Chondrocyte (in vitro differentiated cells): ENCODE measurements at regions not wholly inside any gene's neighbourhood (a gene's known extent, or its start where the extent isn't known, plus 50 kb on each side); places are given as distances from the start of the nearest gene placed in this dataset.

ENCODE experiments used
- DNase-seq: peaks from one replicate; pipeline ENCODE4 v3.0.0; 2021; ENCODE audit warnings: mixed read lengths, low spot score
- H3K27ac Mint-ChIP-seq: one replicate; pipeline ENCODE4 v1.8.0; 2021; ENCODE audit warnings: mild to moderate bottlenecking, moderate library complexity, mixed read lengths; ENCODE audit not compliant: unreplicated experiment
- H3K27me3 Mint-ChIP-seq: 2 replicates; pipeline ENCODE4 v1.8.0; 2021; ENCODE audit warnings: low read depth, mixed read lengths
- H3K36me3 Mint-ChIP-seq: 2 replicates; pipeline ENCODE4 v1.8.0; 2021; ENCODE audit warnings: low read depth, mixed read lengths
- H3K4me1 Mint-ChIP-seq: 2 replicates; pipeline ENCODE4 v1.8.0; 2021; ENCODE audit warnings: low read depth, mild to moderate bottlenecking, mixed read lengths
- H3K4me3 Mint-ChIP-seq: one replicate; pipeline ENCODE4 v1.8.0; 2021; ENCODE audit warnings: mild to moderate bottlenecking, moderate library complexity, mixed read lengths; ENCODE audit not compliant: unreplicated experiment
- H3K9me3 Mint-ChIP-seq: 2 replicates; pipeline ENCODE4 v1.8.0; 2021; ENCODE audit warnings: low read depth, mixed read lengths
- TF ChIP-seq, protein P1 (sequence below): fragments of 200-600 bp; sonication (generic); IDR thresholded peaks from 2 replicates; pipeline ENCODE4 v1.5.0; 2021; ENCODE audit warnings: antibody characterized with exemption, mild to moderate bottlenecking, moderate library complexity

DNA sequence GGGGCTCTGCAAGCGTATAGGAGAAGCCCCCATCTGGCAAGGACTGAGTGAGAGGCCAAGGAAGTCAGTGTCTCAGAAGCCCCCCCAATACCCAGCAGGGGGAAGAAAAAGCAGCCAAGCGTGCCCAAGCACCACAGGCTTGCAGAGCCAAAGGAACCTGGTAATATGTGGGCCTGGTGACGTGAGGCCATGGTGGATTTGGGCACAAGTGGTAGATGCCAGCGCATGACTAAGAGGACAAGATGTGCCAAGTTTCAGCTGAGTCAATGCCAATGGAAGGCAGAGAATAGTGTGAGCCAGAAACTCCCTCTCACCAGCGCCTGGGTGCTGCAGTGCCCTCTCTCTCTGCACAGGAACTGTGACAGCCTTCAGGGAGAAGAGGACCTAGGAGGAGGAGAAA lies 110.0 kb downstream of the QRSL1 start:
- no peaks in the 10 kb centered on the region for H3K4me1 Mint-ChIP-seq
- H3K9me3 Mint-ChIP-seq, result peaks cover 4% of the 10 kb centered on the region
- H3K27ac Mint-ChIP-seq, result no peak overlapping the region
- no peak overlapping the region for H3K4me3 Mint-ChIP-seq
- peaks cover 39% of the 10 kb centered on the region for H3K27me3 Mint-ChIP-seq
- DNase-seq, result no peak
- TF ChIP-seq, protein P1, sequence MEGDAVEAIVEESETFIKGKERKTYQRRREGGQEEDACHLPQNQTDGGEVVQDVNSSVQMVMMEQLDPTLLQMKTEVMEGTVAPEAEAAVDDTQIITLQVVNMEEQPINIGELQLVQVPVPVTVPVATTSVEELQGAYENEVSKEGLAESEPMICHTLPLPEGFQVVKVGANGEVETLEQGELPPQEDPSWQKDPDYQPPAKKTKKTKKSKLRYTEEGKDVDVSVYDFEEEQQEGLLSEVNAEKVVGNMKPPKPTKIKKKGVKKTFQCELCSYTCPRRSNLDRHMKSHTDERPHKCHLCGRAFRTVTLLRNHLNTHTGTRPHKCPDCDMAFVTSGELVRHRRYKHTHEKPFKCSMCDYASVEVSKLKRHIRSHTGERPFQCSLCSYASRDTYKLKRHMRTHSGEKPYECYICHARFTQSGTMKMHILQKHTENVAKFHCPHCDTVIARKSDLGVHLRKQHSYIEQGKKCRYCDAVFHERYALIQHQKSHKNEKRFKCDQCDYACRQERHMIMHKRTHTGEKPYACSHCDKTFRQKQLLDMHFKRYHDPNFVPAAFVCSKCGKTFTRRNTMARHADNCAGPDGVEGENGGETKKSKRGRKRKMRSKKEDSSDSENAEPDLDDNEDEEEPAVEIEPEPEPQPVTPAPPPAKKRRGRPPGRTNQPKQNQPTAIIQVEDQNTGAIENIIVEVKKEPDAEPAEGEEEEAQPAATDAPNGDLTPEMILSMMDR, result no peak
- H3K36me3 Mint-ChIP-seq, result no peaks in the 10 kb centered on the region

DNA sequence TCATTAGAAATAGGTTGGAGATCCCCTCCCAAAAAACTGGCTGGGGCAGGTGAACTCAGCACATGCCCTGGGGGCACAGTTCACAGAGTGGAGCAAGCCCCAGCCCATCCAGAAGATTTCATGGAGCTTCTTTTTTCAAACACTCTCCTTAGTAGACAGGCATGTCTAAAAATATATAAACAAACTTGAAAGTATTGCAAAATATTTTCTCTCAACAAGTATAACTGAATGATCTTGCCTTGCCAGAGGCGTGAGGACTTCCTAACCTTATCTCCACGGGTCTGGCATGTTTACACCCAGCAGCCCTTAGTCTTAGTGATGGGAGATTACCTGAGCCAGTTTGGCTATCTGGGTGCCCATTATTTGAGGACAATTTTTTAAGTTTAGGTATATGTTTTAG lies 107.1 kb downstream of the QRSL1 start:
- Mint-ChIP-seq H3K4me3 (no peak overlapping the region), H3K9me3 (peaks cover 4% of the 10 kb centered on the region), H3K4me1 (no peaks in the 10 kb centered on the region), H3K27ac (no peak overlapping the region), H3K36me3 (no peaks in the 10 kb centered on the region), H3K27me3 (peaks cover 40% of the 10 kb centered on the region)
- DNase-seq, result no peak
- TF ChIP-seq, protein P1, result no peak

DNA sequence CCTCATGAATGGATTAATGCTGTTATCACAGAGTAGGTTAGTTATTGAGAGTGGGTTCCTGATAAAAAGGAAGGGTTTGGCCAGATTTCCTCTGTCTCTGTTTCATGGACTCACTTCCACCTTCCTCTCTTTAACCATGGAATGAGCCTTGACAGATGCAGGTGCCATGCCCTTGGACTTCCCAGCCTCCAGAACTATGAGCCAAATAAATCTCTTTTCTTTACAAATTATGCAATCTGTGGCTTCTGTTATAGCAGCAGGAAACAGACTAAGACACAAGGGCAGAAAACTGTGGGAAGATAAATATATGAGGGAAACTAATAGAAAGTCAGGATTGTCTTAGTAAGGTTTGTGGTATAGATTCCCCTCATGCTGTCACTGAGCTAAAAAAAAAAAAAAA lies 106.5 kb downstream of the QRSL1 start:
- no peaks in the 10 kb centered on the region for H3K4me1 Mint-ChIP-seq
- H3K27ac Mint-ChIP-seq, result no peak overlapping the region
- DNase-seq, result no peak
- H3K4me3 Mint-ChIP-seq, result no peak overlapping the region
- TF ChIP-seq, protein P1, result no peak
- H3K9me3 Mint-ChIP-seq, result peaks cover 4% of the 10 kb centered on the region
- no peaks in the 10 kb centered on the region for H3K36me3 Mint-ChIP-seq
- peaks cover 42% of the 10 kb centered on the region for H3K27me3 Mint-ChIP-seq

DNA sequence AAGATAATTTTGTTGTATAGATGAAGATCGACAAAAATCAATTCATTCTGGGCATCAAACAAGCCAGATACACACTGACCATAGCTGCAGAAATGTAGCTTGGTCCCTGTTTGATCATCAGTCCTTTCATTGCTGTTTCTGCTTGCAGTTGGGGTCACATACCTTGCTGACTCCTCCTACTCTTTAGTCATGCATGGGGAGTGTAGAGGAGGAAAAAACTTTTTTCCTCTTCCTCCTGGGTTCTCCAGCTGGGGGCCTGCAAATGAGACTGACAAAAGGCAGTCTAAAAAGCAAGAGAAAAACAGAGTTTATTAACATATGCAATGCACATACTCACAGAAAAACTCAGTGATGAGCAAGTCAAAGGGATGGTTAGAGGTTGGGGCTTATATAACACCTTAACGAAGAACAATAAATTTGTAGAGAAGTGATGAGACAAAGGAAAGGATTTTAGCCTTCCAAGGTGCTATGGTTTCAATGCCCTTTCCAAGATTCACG lies 105.8 kb downstream of the QRSL1 start:
- Mint-ChIP-seq H3K9me3 (peaks cover 4% of the 10 kb centered on the region), H3K27ac (no peak overlapping the region), H3K4me1 (no peaks in the 10 kb centered on the region), H3K27me3 (peaks cover 43% of the 10 kb centered on the region), H3K36me3 (no peaks in the 10 kb centered on the region), H3K4me3 (no peak overlapping the region)
- no peak for DNase-seq
- TF ChIP-seq, protein P1, result no peak

DNA sequence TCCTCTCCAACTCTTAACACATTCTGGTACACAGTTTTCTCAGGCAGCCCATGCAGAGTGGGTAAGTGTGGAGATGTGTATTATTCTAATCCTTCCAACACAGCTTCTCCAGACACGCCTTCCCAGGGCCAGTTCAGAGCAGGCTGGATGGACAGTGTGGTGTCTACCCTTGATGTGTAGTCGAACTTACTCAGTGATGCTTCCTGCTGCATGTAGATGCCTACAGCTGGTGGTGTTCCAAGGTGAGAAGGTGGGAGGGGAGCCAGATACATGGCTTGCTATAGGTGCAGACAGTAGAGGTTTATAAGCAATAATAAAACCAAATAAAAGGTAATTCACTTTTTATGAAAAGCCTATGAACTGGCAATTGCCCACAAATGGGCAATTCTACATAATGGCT lies 104.0 kb downstream of the QRSL1 start:
- DNase-seq, result no peak
- TF ChIP-seq, protein P1, result no peak

More for the DNA sequence above, 104.0 kb downstream of the QRSL1 start:
- Mint-ChIP-seq H3K36me3 (no peaks in the 10 kb centered on the region), H3K27me3 (peaks cover 44% of the 10 kb centered on the region), H3K4me3 (no peak overlapping the region), H3K27ac (no peak overlapping the region), H3K4me1 (no peaks in the 10 kb centered on the region), H3K9me3 (peaks cover 4% of the 10 kb centered on the region)
